ENCODE measurements at regions not wholly inside any gene's neighbourhood (a gene's known extent, or its start where the extent isn't known, plus 50 kb on each side); places are given as distances from the start of the nearest gene placed in this dataset.
"Not testable (repeated sequence)": the region's sequence is repeated elsewhere in the genome, so short reads cannot be mapped to it uniquely, and the experiment has no call there.

GRCh38 chr7:55261386-55261770 is 103.8 kb upstream of the LANCL2 start:
- POLR2A ChIA-PET: no interaction called here
- intact Hi-C loops (cut with micrococcal nuclease; ENCODE audit: unreplicated experiment): no loop called here
- no peaks in the 10 kb centered on the region for H3K36me3 ChIP-seq (ENCODE audit: control insufficient read depth, insufficient read depth, low read length)

GRCh38 chr7:55265328-55265727 is 99.8 kb upstream of the LANCL2 start:
- intact Hi-C loops (cut with micrococcal nuclease; ENCODE audit: unreplicated experiment); H3K27me3 ChIP-seq (replicated peaks; ENCODE audit: control insufficient read depth, insufficient read depth, low read length); DNase-seq; H3K36me3 ChIP-seq (ENCODE audit: control insufficient read depth, insufficient read depth, low read length); H3K4me3 Mint-ChIP-seq (ENCODE audit: unreplicated experiment); H3K4me1 ChIP-seq; BruUV-seq (replicated peaks); H3K36me3 Mint-ChIP-seq (ENCODE audit: insufficient read depth, unreplicated experiment); H3K4me1 Mint-ChIP-seq (ENCODE audit: low read depth, unreplicated experiment); H3K9me3 Mint-ChIP-seq (ENCODE audit: unreplicated experiment); H3K9me3 ChIP-seq; H3K4me3 ChIP-seq (ENCODE audit: low read depth, low read length); POLR2A ChIA-PET; H3K27ac Mint-ChIP-seq (ENCODE audit: unreplicated experiment): not testable (repeated sequence)
- CTCF ChIA-PET: interaction anchor here (1.2 kb wide), 1 partner anchor 10 kb away, joined by 3 read pairs; no protein-coding TSS in a partner anchor
- H3K27me3 Mint-ChIP-seq (ENCODE audit: insufficient read depth, unreplicated experiment): peaks cover 12% of the 10 kb centered on the region

More at GRCh38 chr7:55261386-55261770, 103.8 kb upstream of the LANCL2 start:
- Histone ChIP-seq H3K9me3 (no peaks in the 10 kb centered on the region), H3K27me3 (replicated peaks; ENCODE audit: control insufficient read depth, insufficient read depth, low read length) (no peaks in the 10 kb centered on the region), H3K4me1 (no peaks in the 10 kb centered on the region), H3K4me3 (ENCODE audit: low read depth, low read length) (no peak overlapping the region)
- no peaks in the 10 kb centered on the region for H3K4me1 Mint-ChIP-seq (ENCODE audit: low read depth, unreplicated experiment)
- no TSS peak for BruUV-seq (replicated peaks)
- no peaks in the 10 kb centered on the region for H3K36me3 Mint-ChIP-seq (ENCODE audit: insufficient read depth, unreplicated experiment)
- TF ChIP-seq, protein P1, sequence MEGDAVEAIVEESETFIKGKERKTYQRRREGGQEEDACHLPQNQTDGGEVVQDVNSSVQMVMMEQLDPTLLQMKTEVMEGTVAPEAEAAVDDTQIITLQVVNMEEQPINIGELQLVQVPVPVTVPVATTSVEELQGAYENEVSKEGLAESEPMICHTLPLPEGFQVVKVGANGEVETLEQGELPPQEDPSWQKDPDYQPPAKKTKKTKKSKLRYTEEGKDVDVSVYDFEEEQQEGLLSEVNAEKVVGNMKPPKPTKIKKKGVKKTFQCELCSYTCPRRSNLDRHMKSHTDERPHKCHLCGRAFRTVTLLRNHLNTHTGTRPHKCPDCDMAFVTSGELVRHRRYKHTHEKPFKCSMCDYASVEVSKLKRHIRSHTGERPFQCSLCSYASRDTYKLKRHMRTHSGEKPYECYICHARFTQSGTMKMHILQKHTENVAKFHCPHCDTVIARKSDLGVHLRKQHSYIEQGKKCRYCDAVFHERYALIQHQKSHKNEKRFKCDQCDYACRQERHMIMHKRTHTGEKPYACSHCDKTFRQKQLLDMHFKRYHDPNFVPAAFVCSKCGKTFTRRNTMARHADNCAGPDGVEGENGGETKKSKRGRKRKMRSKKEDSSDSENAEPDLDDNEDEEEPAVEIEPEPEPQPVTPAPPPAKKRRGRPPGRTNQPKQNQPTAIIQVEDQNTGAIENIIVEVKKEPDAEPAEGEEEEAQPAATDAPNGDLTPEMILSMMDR (IDR thresholded peaks at IDR 0.05; ENCODE audit: insufficient read depth in 1 of 2, low read depth in 1 of 2, low read length in 1 of 2, severe bottlenecking in 1 of 2, unreplicated experiment in 1 of 2): no peak
- H3K27ac Mint-ChIP-seq (ENCODE audit: unreplicated experiment): no peak overlapping the region
- DNase-seq: no peak
- no peak overlapping the region for H3K4me3 Mint-ChIP-seq (ENCODE audit: unreplicated experiment)
- H3K9me3 Mint-ChIP-seq (ENCODE audit: unreplicated experiment): no peaks in the 10 kb centered on the region
- peaks cover 9% of the 10 kb centered on the region for H3K27me3 Mint-ChIP-seq (ENCODE audit: insufficient read depth, unreplicated experiment)
- CTCF ChIA-PET: no interaction called here

GRCh38 chr7:55265836-55266642 is 99.1 kb upstream of the LANCL2 start:
- no peak overlapping the region for H3K4me3 ChIP-seq (ENCODE audit: low read depth, low read length)
- Mint-ChIP-seq H3K4me1 (ENCODE audit: low read depth, unreplicated experiment) (no peaks in the 10 kb centered on the region), H3K9me3 (ENCODE audit: unreplicated experiment) (no peaks in the 10 kb centered on the region), H3K4me3 (ENCODE audit: unreplicated experiment) (no peak overlapping the region), H3K27me3 (ENCODE audit: insufficient read depth, unreplicated experiment) (peaks cover 12% of the 10 kb centered on the region), H3K27ac (ENCODE audit: unreplicated experiment) (no peak overlapping the region), H3K36me3 (ENCODE audit: insufficient read depth, unreplicated experiment) (no peaks in the 10 kb centered on the region)
- H3K4me1 ChIP-seq: no peaks in the 10 kb centered on the region
- TF ChIP-seq, protein P1 (IDR thresholded peaks at IDR 0.05; ENCODE audit: insufficient read depth in 1 of 2, low read depth in 1 of 2, low read length in 1 of 2, severe bottlenecking in 1 of 2, unreplicated experiment in 1 of 2): no peak
- no peak for DNase-seq
- intact Hi-C loops (cut with micrococcal nuclease; ENCODE audit: unreplicated experiment): no loop called here
- POLR2A ChIA-PET: no interaction called here
- CTCF ChIA-PET: no interaction called here
- H3K36me3 ChIP-seq (ENCODE audit: control insufficient read depth, insufficient read depth, low read length): no peaks in the 10 kb centered on the region
- H3K9me3 ChIP-seq: no peaks in the 10 kb centered on the region
- no peaks in the 10 kb centered on the region for H3K27me3 ChIP-seq (replicated peaks; ENCODE audit: control insufficient read depth, insufficient read depth, low read length)
- no TSS peak for BruUV-seq (replicated peaks)

Data from Caco-2 (cell line).